Panc1 (cell line): ENCODE measurements at regions not wholly inside any gene's neighbourhood (a gene's known extent, or its start where the extent isn't known, plus 50 kb on each side); places are given as distances from the start of the nearest gene placed in this dataset.

Source experiments
- ATAC-seq: fragments of 200-7000 bp; cut with Tn5 transposase; 2 replicates; pipeline ENCODE4 v1.9.1; 2020; ENCODE audit warnings: mild to moderate bottlenecking, moderate library complexity
- BruUV-seq: library from RNA; stranded (reverse); fragments of 400-500 nt; replicated peaks from 2 replicates; lab custom pipeline; 2021; lab: Mats Ljungman, UMichigan
- CTCF ChIA-PET: fragments of 300-600 bp; sonication (Branson Sonifier 250); formaldehyde crosslinking; loops from one replicate; lab custom pipeline; 2022; ENCODE audit warnings: antibody characterized with exemption; lab: Charles Lee
- POLR2A ChIA-PET: fragments of 300-600 bp; sonication (Branson Sonifier 250); formaldehyde crosslinking; loops from one replicate; lab custom pipeline; 2022; ENCODE audit warnings: antibody characterized with exemption; lab: Charles Lee
- DNase-seq: peaks from one replicate; pipeline ENCODE4 v3.0.0-alpha.2; 2010; ENCODE audit warnings: low read depth, low spot score
- H3K27ac ChIP-seq: 2 replicates; pipeline ENCODE4 v1.5.1; 2011; ENCODE audit warnings: mild to moderate bottlenecking, low read length, inconsistent platforms
- H3K27me3 ChIP-seq: fragments of 200-500 bp; sonication (Bioruptor generic); 2 replicates; pipeline ENCODE4 v1.6.0; 2014; ENCODE audit warnings: low read length, inconsistent platforms; ENCODE audit not compliant: control insufficient read depth, insufficient read depth
- H3K36me3 ChIP-seq: fragments of 200-500 bp; sonication (Bioruptor generic); 2 replicates; pipeline ENCODE4 v1.5.1; 2014; ENCODE audit warnings: inconsistent platforms, mild to moderate bottlenecking, low read length, moderate library complexity; ENCODE audit not compliant: control insufficient read depth, insufficient read depth
- H3K4me1 ChIP-seq: 2 replicates; pipeline ENCODE4 v1.5.1; 2011; ENCODE audit warnings: inconsistent platforms, mild to moderate bottlenecking, low read length, moderate library complexity; ENCODE audit not compliant: control insufficient read depth, insufficient read depth
- H3K4me3 ChIP-seq, 2 experiments: 2 replicates each; pipeline ENCODE4 v1.5.1; 2011 to 2012; ENCODE audit warnings: low read depth in 2 of 2, low read length in 2 of 2, mild to moderate bottlenecking in 2 of 2, inconsistent platforms in 1 of 2, moderate library complexity in 1 of 2
- H3K9me3 ChIP-seq: fragments of 200-500 bp; sonication (Bioruptor generic); 2 replicates; pipeline ENCODE4 v1.5.1; 2014; ENCODE audit warnings: low read depth, mild to moderate bottlenecking, inconsistent platforms, low read length, moderate library complexity; ENCODE audit not compliant: control insufficient read depth, insufficient read depth
- CTCF ChIP-seq: fragments of 450-650 bp; IDR thresholded peaks from 2 replicates; pipeline ENCODE4 v1.5.1; 2017; ENCODE audit warnings: mild to moderate bottlenecking
- POLR2AphosphoS5 ChIP-seq: IDR thresholded peaks from 2 replicates; pipeline ENCODE4 v1.6.1; 2012; ENCODE audit warnings: mild to moderate bottlenecking, low read depth, low read length, moderate library complexity
- SIN3A ChIP-seq: IDR thresholded peaks from 2 replicates; pipeline ENCODE4 v1.6.1; 2012; ENCODE audit warnings: low read depth, mild to moderate bottlenecking, low read length, moderate library complexity, borderline replicate concordance; ENCODE audit not compliant: insufficient read depth
- TCF7L2 ChIP-seq: IDR thresholded peaks from 2 replicates; pipeline ENCODE4 v1.6.1; 2011; ENCODE audit warnings: mild to moderate bottlenecking, low read depth, low read length, inconsistent platforms
- in situ Hi-C: cut with HindIII; loops from 2 replicates; pipeline ENCODE4 v1.10.0; 2016; ENCODE audit warnings: low sequenced_read_pairs, low pct_unique_long_range_greater_than_20kb
- intact Hi-C: fragments of 100-400 bp; cut with micrococcal nuclease; formaldehyde crosslinking; loops from one replicate; pipeline ENCODE4 v1.10.0; 2022; ENCODE audit not compliant: unreplicated experiment
- TF ChIP-seq, protein P1 (sequence below), 2 experiments: IDR thresholded peaks; 2 replicates each; pipeline ENCODE4 v1.6.1; 2011 to 2012; ENCODE audit warnings: low read depth in 2 of 2, control low read depth in 1 of 2, low read length in 1 of 2, mild to moderate bottlenecking in 1 of 2, moderate library complexity in 1 of 2; ENCODE audit not compliant: insufficient read depth in 1 of 2

- in situ Hi-C loops: no loop called here
- Histone ChIP-seq H3K36me3 (no peaks in the 10 kb centered on the region), H3K4me1 (no peaks in the 10 kb centered on the region), H3K4me3 (no peak overlapping the region), H3K27me3 (no peaks in the 10 kb centered on the region), H3K9me3 (peaks cover 6% of the 10 kb centered on the region; the same call in 1 of the 2 replicates), H3K27ac (no peak overlapping the region)
- no peak for ATAC-seq
- POLR2A ChIA-PET: no interaction called here
- TF ChIP-seq CTCF (no peak), POLR2AphosphoS5 (no peak), TCF7L2 (no peak), SIN3A (no peak)
- TF ChIP-seq, protein P1, sequence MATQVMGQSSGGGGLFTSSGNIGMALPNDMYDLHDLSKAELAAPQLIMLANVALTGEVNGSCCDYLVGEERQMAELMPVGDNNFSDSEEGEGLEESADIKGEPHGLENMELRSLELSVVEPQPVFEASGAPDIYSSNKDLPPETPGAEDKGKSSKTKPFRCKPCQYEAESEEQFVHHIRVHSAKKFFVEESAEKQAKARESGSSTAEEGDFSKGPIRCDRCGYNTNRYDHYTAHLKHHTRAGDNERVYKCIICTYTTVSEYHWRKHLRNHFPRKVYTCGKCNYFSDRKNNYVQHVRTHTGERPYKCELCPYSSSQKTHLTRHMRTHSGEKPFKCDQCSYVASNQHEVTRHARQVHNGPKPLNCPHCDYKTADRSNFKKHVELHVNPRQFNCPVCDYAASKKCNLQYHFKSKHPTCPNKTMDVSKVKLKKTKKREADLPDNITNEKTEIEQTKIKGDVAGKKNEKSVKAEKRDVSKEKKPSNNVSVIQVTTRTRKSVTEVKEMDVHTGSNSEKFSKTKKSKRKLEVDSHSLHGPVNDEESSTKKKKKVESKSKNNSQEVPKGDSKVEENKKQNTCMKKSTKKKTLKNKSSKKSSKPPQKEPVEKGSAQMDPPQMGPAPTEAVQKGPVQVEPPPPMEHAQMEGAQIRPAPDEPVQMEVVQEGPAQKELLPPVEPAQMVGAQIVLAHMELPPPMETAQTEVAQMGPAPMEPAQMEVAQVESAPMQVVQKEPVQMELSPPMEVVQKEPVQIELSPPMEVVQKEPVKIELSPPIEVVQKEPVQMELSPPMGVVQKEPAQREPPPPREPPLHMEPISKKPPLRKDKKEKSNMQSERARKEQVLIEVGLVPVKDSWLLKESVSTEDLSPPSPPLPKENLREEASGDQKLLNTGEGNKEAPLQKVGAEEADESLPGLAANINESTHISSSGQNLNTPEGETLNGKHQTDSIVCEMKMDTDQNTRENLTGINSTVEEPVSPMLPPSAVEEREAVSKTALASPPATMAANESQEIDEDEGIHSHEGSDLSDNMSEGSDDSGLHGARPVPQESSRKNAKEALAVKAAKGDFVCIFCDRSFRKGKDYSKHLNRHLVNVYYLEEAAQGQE (IDR thresholded peaks at IDR 0.05; ENCODE audit: insufficient read depth in 1 of 2, low read depth in 2 of 2, low read length in 1 of 2): no peak
- intact Hi-C loops: no loop called here
- CTCF ChIA-PET: no interaction called here
- BruUV-seq: no TSS peak
- no peak for DNase-seq
Measured at GRCh38 chr2:223532161-223532560, 70.0 kb downstream of the SCG2 start.

DNA sequence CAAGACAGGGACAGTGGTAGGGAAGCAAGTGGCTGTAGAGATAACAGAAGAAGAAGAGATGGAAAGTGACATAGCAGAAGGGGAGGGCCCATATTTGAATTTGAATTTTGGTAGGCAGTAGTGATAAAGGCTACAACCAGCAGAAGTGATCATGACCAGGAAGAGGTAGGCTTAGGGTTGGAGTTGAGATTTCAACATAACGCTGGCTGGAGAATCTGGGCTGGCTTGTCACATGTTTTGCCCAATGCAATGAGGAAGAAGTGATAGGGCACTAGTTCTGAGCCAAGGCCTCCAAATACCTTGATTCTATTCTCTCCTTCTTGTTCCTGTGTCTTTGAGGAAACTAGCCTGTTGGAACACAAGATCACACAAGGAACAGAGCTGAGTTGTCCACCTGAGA is 69.4 kb downstream of the SCG2 start:
- TF ChIP-seq CTCF (no peak), SIN3A (no peak), TCF7L2 (no peak), POLR2AphosphoS5 (no peak)
- TF ChIP-seq, protein P1 (IDR thresholded peaks at IDR 0.05; ENCODE audit: insufficient read depth in 1 of 2, low read depth in 2 of 2, low read length in 1 of 2): no peak
- DNase-seq: no peak
- H3K4me3 ChIP-seq: no peak overlapping the region
- no peak for ATAC-seq
- intact Hi-C loops: no loop called here
- ChIA-PET POLR2A (no interaction called here), CTCF (no interaction called here)
- H3K4me1 ChIP-seq: no peaks in the 10 kb centered on the region
- peaks cover 6% of the 10 kb centered on the region; the same call in 1 of the 2 replicates for H3K9me3 ChIP-seq
- in situ Hi-C loops: no loop called here
- BruUV-seq: no TSS peak
- H3K36me3 ChIP-seq: no peaks in the 10 kb centered on the region
- no peaks in the 10 kb centered on the region for H3K27me3 ChIP-seq
- no peak overlapping the region for H3K27ac ChIP-seq
